NCI-H460 (cell line): ENCODE measurements at regions not wholly inside any gene's neighbourhood (a gene's known extent, or its start where the extent isn't known, plus 50 kb on each side); places are given as distances from the start of the nearest gene placed in this dataset.
A peak's percentile ranks its signal among the peaks of the same experiment; 100 is the strongest.
"Not testable (repeated sequence)": the region's sequence is repeated elsewhere in the genome, so short reads cannot be mapped to it uniquely, and the experiment has no call there.

ENCODE experiments used
- DNase-seq: peaks from one replicate; pipeline ENCODE4 v3.0.0-alpha.2; 2016; ENCODE audit warnings: low read depth; ENCODE audit errors: extremely low read depth

GRCh38 chr12:131402781-131403396, 308.0 kb upstream of the SFSWAP start:
- no peak for DNase-seq

- no peak for DNase-seq
Measured at GRCh38 chr12:131403676-131404075, 307.2 kb upstream of the SFSWAP start.

- no peak for DNase-seq
Measured at GRCh38 chr12:131404705-131405104, 306.2 kb upstream of the SFSWAP start.

- no peak for DNase-seq
Measured at GRCh38 chr12:131407221-131408035, 303.5 kb upstream of the SFSWAP start.

GRCh38 chr12:131408036-131408365, 302.9 kb upstream of the SFSWAP start:
- DNase-seq, result no peak

- DNase-seq, result no peak
Measured at GRCh38 chr12:131408484-131408883, 302.4 kb upstream of the SFSWAP start.

GRCh38 chr12:131409211-131409610, 301.7 kb upstream of the SFSWAP start:
- DNase-seq, result no peak

- not testable (repeated sequence) for DNase-seq
Measured at GRCh38 chr12:131411827-131412226, 299.1 kb upstream of the SFSWAP start.

- DNase-seq, result no peak
Measured at GRCh38 chr12:131413006-131413405, 297.9 kb upstream of the SFSWAP start.

- no peak for DNase-seq
Measured at GRCh38 chr12:131413471-131413870, 297.4 kb upstream of the SFSWAP start.

- not testable (repeated sequence) for DNase-seq
Measured at GRCh38 chr12:131414155-131414922, 296.6 kb upstream of the SFSWAP start.

GRCh38 chr12:131415781-131416180, 295.1 kb upstream of the SFSWAP start:
- DNase-seq, result peak; percentile 9

- DNase-seq, result no peak
Measured at GRCh38 chr12:131418121-131418520, 292.8 kb upstream of the SFSWAP start.

GRCh38 chr12:131418884-131419283, 292.0 kb upstream of the SFSWAP start:
- DNase-seq, result no peak

GRCh38 chr12:131420867-131421447, 289.9 kb upstream of the SFSWAP start:
- DNase-seq, result no peak

GRCh38 chr12:131421509-131422186, 289.2 kb upstream of the SFSWAP start:
- DNase-seq, result no peak

GRCh38 chr12:131422187-131422520, 288.7 kb upstream of the SFSWAP start:
- DNase-seq, result no peak

- DNase-seq, result no peak
Measured at GRCh38 chr12:131422744-131423143, 288.1 kb upstream of the SFSWAP start.

GRCh38 chr12:131424270-131424669, 286.6 kb upstream of the SFSWAP start:
- no peak for DNase-seq

GRCh38 chr12:131425112-131426075, 285.5 kb upstream of the SFSWAP start:
- no peak for DNase-seq
